VCaP (cell line): ENCODE measurements at regions not wholly inside any gene's neighbourhood (a gene's known extent, or its start where the extent isn't known, plus 50 kb on each side); places are given as distances from the start of the nearest gene placed in this dataset.
A peak's percentile ranks its signal among the peaks of the same experiment; 100 is the strongest.

Experiments used
- H3K27ac ChIP-seq: fragments of 450-650 bp; 2 replicates; pipeline ENCODE4 v1.5.1; 2017
- TF ChIP-seq, protein P1 (sequence below): fragments of 450-650 bp; conservative IDR thresholded peaks from 2 replicates; pipeline ENCODE4 v1.5.1; 2017; ENCODE audit warnings: mild to moderate bottlenecking, moderate library complexity

- H3K27ac ChIP-seq: no peak overlapping the region
- TF ChIP-seq, protein P1, sequence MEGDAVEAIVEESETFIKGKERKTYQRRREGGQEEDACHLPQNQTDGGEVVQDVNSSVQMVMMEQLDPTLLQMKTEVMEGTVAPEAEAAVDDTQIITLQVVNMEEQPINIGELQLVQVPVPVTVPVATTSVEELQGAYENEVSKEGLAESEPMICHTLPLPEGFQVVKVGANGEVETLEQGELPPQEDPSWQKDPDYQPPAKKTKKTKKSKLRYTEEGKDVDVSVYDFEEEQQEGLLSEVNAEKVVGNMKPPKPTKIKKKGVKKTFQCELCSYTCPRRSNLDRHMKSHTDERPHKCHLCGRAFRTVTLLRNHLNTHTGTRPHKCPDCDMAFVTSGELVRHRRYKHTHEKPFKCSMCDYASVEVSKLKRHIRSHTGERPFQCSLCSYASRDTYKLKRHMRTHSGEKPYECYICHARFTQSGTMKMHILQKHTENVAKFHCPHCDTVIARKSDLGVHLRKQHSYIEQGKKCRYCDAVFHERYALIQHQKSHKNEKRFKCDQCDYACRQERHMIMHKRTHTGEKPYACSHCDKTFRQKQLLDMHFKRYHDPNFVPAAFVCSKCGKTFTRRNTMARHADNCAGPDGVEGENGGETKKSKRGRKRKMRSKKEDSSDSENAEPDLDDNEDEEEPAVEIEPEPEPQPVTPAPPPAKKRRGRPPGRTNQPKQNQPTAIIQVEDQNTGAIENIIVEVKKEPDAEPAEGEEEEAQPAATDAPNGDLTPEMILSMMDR: no peak
These were observed 158.1 kb downstream of the DIPK2A start for GRCh38 chr3:144129536-144130214.

DNA sequence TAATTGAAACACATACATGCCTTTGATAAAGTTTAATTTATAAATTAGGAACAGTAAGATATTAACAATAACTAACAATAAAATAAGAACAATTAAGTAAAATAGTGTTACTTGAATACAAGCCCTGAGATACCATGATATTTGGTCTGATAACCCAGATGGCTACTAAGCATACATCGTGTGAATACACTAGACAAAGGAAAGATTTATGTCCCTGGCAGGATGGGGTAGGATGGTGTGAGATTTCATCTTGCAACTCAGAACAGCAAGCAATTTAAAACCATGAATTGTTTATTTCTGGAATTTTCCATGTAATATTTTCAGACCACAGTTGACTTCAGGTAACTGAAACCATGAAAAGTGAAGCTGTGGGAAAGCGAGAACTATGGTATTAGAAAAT, 169.5 kb downstream of the DIPK2A start:
- TF ChIP-seq, protein P1: no peak
- H3K27ac ChIP-seq: no peak overlapping the region

DNA sequence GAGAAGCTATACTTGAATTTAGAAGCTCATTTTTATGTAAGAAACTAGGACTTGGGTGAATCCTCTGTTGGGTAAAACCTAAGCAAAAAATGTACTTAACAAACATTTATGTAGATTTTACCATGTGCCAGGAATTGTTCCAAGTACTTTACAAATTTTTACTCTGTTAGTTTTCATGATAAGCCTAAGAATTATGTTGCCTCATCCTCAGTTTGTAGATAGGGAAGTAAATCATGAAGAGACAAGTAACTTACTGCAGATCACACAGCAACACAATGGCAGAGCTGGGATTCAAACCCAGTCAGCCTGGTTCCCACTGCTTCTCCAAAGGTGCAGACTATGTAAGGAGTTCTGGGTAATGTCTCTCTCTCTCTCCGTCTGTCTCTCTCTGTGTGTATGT, 169.9 kb downstream of the DIPK2A start:
- TF ChIP-seq, protein P1: no peak
- H3K27ac ChIP-seq: no peak overlapping the region

DNA sequence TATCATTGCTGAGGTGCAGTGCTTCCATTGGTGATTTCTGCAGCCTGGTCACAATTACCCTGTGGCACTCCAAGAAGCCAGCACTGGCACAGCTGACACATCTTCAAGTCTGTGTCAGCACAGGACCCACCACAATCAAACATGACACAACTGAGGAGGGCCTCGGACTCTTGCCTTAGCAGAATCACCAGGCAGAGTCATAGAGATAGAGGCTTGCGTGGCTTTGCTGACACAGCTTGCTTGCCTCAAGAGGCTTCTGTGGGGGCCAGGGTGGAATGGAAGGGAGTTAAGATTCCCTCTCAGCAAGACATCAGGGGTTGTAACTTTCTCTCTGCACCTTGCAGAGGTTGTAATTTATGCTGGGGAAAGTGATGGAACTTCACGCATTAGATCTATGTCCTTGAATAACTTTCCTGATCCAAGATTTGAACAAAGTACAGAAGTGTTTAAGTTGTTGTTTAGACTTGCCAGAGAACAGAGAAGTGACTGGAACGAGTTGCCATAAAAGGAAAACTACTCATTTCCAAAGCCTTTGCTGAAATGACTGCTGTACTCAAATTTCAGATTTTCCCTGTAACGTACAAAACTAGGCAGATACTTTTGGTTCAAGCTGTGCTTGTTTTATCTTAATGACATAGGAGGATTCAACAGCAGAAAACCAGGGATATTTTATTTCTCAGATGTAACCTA, 170.7 kb downstream of the DIPK2A start:
- TF ChIP-seq, protein P1: no peak
- H3K27ac ChIP-seq: no peak overlapping the region

DNA sequence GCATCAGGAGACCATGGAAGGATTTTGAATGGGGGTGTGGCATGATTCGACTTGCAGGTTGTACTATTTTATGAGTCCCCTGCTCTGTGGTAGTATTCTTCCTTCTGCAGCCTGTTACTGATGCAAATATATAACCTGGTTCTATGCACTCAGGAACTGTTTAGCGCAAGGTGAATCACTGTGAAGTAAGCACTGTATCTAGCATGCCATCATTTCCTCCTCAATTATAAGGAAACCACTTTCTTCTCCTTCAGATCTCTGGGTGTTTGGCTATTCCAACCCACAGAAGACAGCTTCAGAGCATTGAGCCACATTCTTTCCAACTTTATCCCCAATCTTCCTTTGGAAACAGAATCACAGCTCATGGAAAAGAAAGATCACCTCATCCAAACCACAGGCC, 176.7 kb downstream of the DIPK2A start:
- no peak overlapping the region for H3K27ac ChIP-seq
- TF ChIP-seq, protein P1: no peak

- TF ChIP-seq, protein P1: no peak
- H3K27ac ChIP-seq: no peak overlapping the region
These were observed 180.4 kb downstream of the DIPK2A start for GRCh38 chr3:144151983-144152382.

DNA sequence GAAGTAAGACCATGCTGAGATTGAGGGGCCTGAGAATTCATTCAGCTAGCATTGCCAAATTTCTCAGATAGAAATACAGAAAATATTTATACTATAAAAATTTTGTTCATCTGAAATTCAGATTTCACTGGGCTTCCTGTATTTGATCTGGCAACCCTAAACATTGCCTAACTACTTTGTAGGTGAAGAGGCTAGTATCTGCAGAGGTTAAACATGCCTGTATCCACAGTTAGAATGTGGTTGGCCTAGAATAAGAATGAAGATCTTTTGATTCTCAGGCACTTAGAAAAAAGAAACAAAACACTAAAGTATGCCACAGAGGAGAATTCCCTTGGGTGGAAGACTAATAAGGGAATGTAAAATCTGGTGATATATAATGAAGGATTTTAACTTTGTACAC, 189.0 kb downstream of the DIPK2A start:
- TF ChIP-seq, protein P1: no peak
- H3K27ac ChIP-seq: peak overlapping the region; percentile 44; the same call in 1 of the 2 replicates
